Mammary epithelial cell (primary cell): ENCODE measurements at regions not wholly inside any gene's neighbourhood (a gene's known extent, or its start where the extent isn't known, plus 50 kb on each side); places are given as distances from the start of the nearest gene placed in this dataset.

ENCODE experiments used
- CTCF ChIP-seq, 2 donors: IDR thresholded peaks in 1 of 2; conservative IDR thresholded peaks in 1 of 2; 2 replicates each; pipeline ENCODE4 v1.5.1; 2011 to 2012; ENCODE audit warnings: inconsistent platforms in 2 of 2, low read length in 2 of 2, mild to moderate bottlenecking in 2 of 2, control low read depth in 1 of 2, low read depth in 1 of 2; ENCODE audit not compliant: insufficient read depth in 1 of 2; ENCODE audit errors: extremely low read depth in 1 of 2
- EZH2 ChIP-seq: IDR thresholded peaks from 2 replicates; pipeline ENCODE4 v1.6.1; 2012; ENCODE audit warnings: low read length, inconsistent platforms, borderline replicate concordance

GRCh38 chr5:42366051-42366450 is 57.2 kb upstream of the GHR start:
- TF ChIP-seq CTCF (conservative IDR thresholded peaks at IDR 0.05 in 1 of 2, IDR thresholded peaks at IDR 0.05 in 1 of 2; ENCODE audit: extremely low read depth in 1 of 2, insufficient read depth in 1 of 2, low read depth in 1 of 2, low read length in 2 of 2) (no peak), EZH2 (no peak)
